GM12864 (cell line): ENCODE measurements at regions not wholly inside any gene's neighbourhood (a gene's known extent, or its start where the extent isn't known, plus 50 kb on each side); places are given as distances from the start of the nearest gene placed in this dataset.

Experiments used
- DNase-seq: peaks from one replicate; pipeline ENCODE4 v3.0.0-alpha.2; 2011; ENCODE audit warnings: low read depth
- H3K4me3 ChIP-seq: 2 replicates; pipeline ENCODE4 v1.5.1; 2011; ENCODE audit warnings: mild to moderate bottlenecking, low read depth, low read length, control low read depth
- CTCF ChIP-seq: IDR thresholded peaks from 2 replicates; pipeline ENCODE4 v1.5.1; 2011; ENCODE audit warnings: low read depth, mild to moderate bottlenecking, moderate library complexity, low read length, control low read depth, inconsistent platforms; ENCODE audit errors: missing control alignments

GRCh38 chr2:19611491-19612332, 253.3 kb upstream of the OSR1 start:
- TF ChIP-seq CTCF: no peak
- H3K4me3 ChIP-seq: no peak overlapping the region
- no peak for DNase-seq

GRCh38 chr2:19609266-19609665, 250.8 kb upstream of the OSR1 start:
- no peak for DNase-seq
- no peak for TF ChIP-seq CTCF

GRCh38 chr2:19607931-19608771, 249.7 kb upstream of the OSR1 start:
- no peak for TF ChIP-seq CTCF
- DNase-seq: no peak
- no peak overlapping the region for H3K4me3 ChIP-seq

More at GRCh38 chr2:19609266-19609665, 250.8 kb upstream of the OSR1 start:
- no peak overlapping the region for H3K4me3 ChIP-seq

GRCh38 chr2:19607400-19607799, 249.0 kb upstream of the OSR1 start:
- no peak for DNase-seq
- TF ChIP-seq CTCF: no peak
- H3K4me3 ChIP-seq: no peak overlapping the region

GRCh38 chr2:19600982-19601381, 242.6 kb upstream of the OSR1 start:
- TF ChIP-seq CTCF: no peak
- DNase-seq: no peak
- no peak overlapping the region for H3K4me3 ChIP-seq

- no peak for DNase-seq
- H3K4me3 ChIP-seq: no peak overlapping the region
- TF ChIP-seq CTCF: no peak
These were observed 242.1 kb upstream of the OSR1 start for GRCh38 chr2:19600506-19600905.
